Tibial nerve (tissue), 4 donors: ENCODE measurements at regions not wholly inside any gene's neighbourhood (a gene's known extent, or its start where the extent isn't known, plus 50 kb on each side); places are given as distances from the start of the nearest gene placed in this dataset.

Experiments
- CTCF ChIP-seq, 5 experiments: fragments of 200-600 bp in 3 of 5; fragments of 450-650 bp in 2 of 5; sonication (generic) in 3 of 5; IDR thresholded peaks; one replicate each; pipeline ENCODE4 v1.5.1; 2016 to 2019; ENCODE audit warnings: antibody characterized with exemption in 5 of 5, mild to moderate bottlenecking in 3 of 5, moderate library complexity in 2 of 5
- EP300 ChIP-seq, 2 donors: sonication (generic); formaldehyde crosslinking; IDR thresholded peaks; one replicate each; pipeline ENCODE4 v1.6.1; 2017; ENCODE audit warnings: antibody characterized with exemption in 2 of 2, mild to moderate bottlenecking in 1 of 2
- POLR2A ChIP-seq, 2 donors: fragments of 450-650 bp; IDR thresholded peaks; one replicate each; pipeline ENCODE4 v1.6.1; 2017; ENCODE audit warnings: antibody characterized with exemption in 2 of 2, mild to moderate bottlenecking in 2 of 2, moderate library complexity in 2 of 2

GRCh38 chr13:80224468-80224867, 116.5 kb downstream of the SPRY2 start:
- no peak for TF ChIP-seq CTCF (IDR thresholded peaks at IDR 0.05)
- no peak for TF ChIP-seq POLR2A (IDR thresholded peaks at IDR 0.05)
- TF ChIP-seq EP300 (IDR thresholded peaks at IDR 0.05): no peak
